SU-DHL-6 (cell line): ENCODE measurements at regions not wholly inside any gene's neighbourhood (a gene's known extent, or its start where the extent isn't known, plus 50 kb on each side); places are given as distances from the start of the nearest gene placed in this dataset.

Experiments used
- CTCF ChIP-seq: fragments of 200-600 bp; sonication (generic); IDR thresholded peaks from one replicate; pipeline ENCODE4 v1.5.1; 2017; ENCODE audit warnings: antibody characterized with exemption, mild to moderate bottlenecking, low read length, moderate library complexity; ENCODE audit not compliant: insufficient read depth, poor library complexity, severe bottlenecking
- EZH2phosphoT487 ChIP-seq: fragments of 200-600 bp; sonication (generic), shearing (Covaris generic); conservative IDR thresholded peaks from 2 replicates; pipeline ENCODE4 v1.6.1; 2018; ENCODE audit warnings: mild to moderate bottlenecking, antibody characterized with exemption, low read length, moderate library complexity, mixed read lengths

- no peak for TF ChIP-seq CTCF
- no peak for TF ChIP-seq EZH2phosphoT487
Observed at GRCh38 chr3:16667633-16668032, 62.4 kb upstream of the DAZL start.
